SK-N-SH (cell line): ENCODE measurements at regions not wholly inside any gene's neighbourhood (a gene's known extent, or its start where the extent isn't known, plus 50 kb on each side); places are given as distances from the start of the nearest gene placed in this dataset.

Experiments
- CTCF ChIA-PET: fragments of 300-600, 350-600 bp; formaldehyde crosslinking; extraction: SDS; loops from one replicate; lab custom pipeline; 2021; lab: Yijun Ruan, JAX
- POLR2A ChIA-PET: fragments of 350-600 bp; sonication (Branson Sonifier 250); formaldehyde crosslinking; extraction: SDS; loops from one replicate; lab custom pipeline; 2020; ENCODE audit warnings: antibody characterized with exemption, inconsistent platforms; lab: Yijun Ruan, JAX
- DNase-seq: peaks from one replicate; pipeline ENCODE4 v3.0.0; 2012
- H2AFZ ChIP-seq: fragments of 200-600 bp; sonication (generic); 2 replicates; pipeline ENCODE4 v1.8.1; 2016; ENCODE audit warnings: antibody characterized with exemption, mild to moderate bottlenecking, low read depth
- H3F3A ChIP-seq: fragments of 200-600 bp; sonication (generic); replicated peaks from 2 replicates; pipeline ENCODE3; 2016; ENCODE audit warnings: antibody characterized with exemption, mild to moderate bottlenecking; ENCODE audit not compliant: insufficient read depth
- H3K27ac ChIP-seq, 2 experiments: fragments of 200-500 bp in 1 of 2; fragments of 200-600 bp in 1 of 2; sonication (Bioruptor generic) in 1 of 2; sonication (generic), shearing (Covaris generic) in 1 of 2; 2 replicates each; pipeline versions ENCODE4 v1.5.1 to v1.6.1; 2014 to 2016; ENCODE audit warnings: low read depth in 2 of 2, inconsistent platforms in 1 of 2, low read length in 1 of 2, mild to moderate bottlenecking in 1 of 2, mixed read lengths in 1 of 2
- H3K27me3 ChIP-seq: fragments of 200-600 bp; sonication (generic), shearing (Covaris generic); 2 replicates; pipeline ENCODE4 v1.6.1; 2016; ENCODE audit warnings: mixed run types; ENCODE audit not compliant: insufficient read depth
- H3K36me3 ChIP-seq, 2 experiments: fragments of 200-500 bp in 1 of 2; fragments of 200-600 bp in 1 of 2; sonication (Bioruptor generic) in 1 of 2; sonication (generic) in 1 of 2; replicated peaks in 1 of 2; 2 replicates each; pipeline versions ENCODE3 to v1.5.1; 2014 to 2016; ENCODE audit warnings: low read length in 1 of 2, mild to moderate bottlenecking in 1 of 2; ENCODE audit not compliant: insufficient read depth in 2 of 2, control insufficient read depth in 1 of 2
- H3K4me1 ChIP-seq, 2 experiments: fragments of 200-500 bp in 1 of 2; fragments of 200-600 bp in 1 of 2; sonication (Bioruptor generic) in 1 of 2; sonication (generic), shearing (Covaris generic) in 1 of 2; 2 replicates each; pipeline versions ENCODE4 v1.5.1 to v1.6.1; 2014 to 2016; ENCODE audit warnings: low read depth in 1 of 2, low read length in 1 of 2, mixed run types in 1 of 2; ENCODE audit not compliant: insufficient read depth in 2 of 2, control insufficient read depth in 1 of 2
- H3K4me2 ChIP-seq: fragments of 200-600 bp; sonication (generic), shearing (Covaris generic); 2 replicates; pipeline ENCODE4 v1.6.1; 2017; ENCODE audit warnings: mixed run types
- H3K4me3 ChIP-seq, 2 experiments: fragments of 200-500 bp in 1 of 2; fragments of 200-600 bp in 1 of 2; sonication (Bioruptor generic) in 1 of 2; sonication (generic), shearing (Covaris generic) in 1 of 2; 2 replicates each; pipeline versions ENCODE4 v1.5.1 to v1.8.1; 2014 to 2016; ENCODE audit warnings: low read depth in 2 of 2, inconsistent platforms in 1 of 2, low read length in 1 of 2, mild to moderate bottlenecking in 1 of 2, mixed read lengths in 1 of 2, moderate library complexity in 1 of 2
- H3K79me2 ChIP-seq: fragments of 200-600 bp; sonication (generic); 2 replicates; pipeline ENCODE4 v1.8.1; 2017; ENCODE audit warnings: mild to moderate bottlenecking; ENCODE audit not compliant: insufficient read depth
- H3K9ac ChIP-seq: fragments of 200-600 bp; sonication (generic); 2 replicates; pipeline ENCODE4 v1.6.1; 2017; ENCODE audit warnings: mixed run types
- H3K9me2 ChIP-seq: fragments of 200-600 bp; sonication (generic); 2 replicates; pipeline ENCODE4 v1.6.1; 2017; ENCODE audit warnings: mixed run types
- H3K9me3 ChIP-seq: fragments of 200-600 bp; sonication (generic); 2 replicates; pipeline ENCODE4 v1.6.1; 2017; ENCODE audit warnings: mixed run types, mild to moderate bottlenecking, moderate library complexity
- H4K20me1 ChIP-seq: fragments of 200-600 bp; sonication (generic); 2 replicates; pipeline ENCODE4 v1.6.1; 2017; ENCODE audit warnings: mild to moderate bottlenecking, mixed run types; ENCODE audit not compliant: insufficient read depth
- CTCF ChIP-seq: fragments of 200-600 bp; sonication (generic); IDR thresholded peaks from 2 replicates; pipeline ENCODE4 v1.6.1; 2017; ENCODE audit warnings: antibody characterized with exemption, mild to moderate bottlenecking, moderate library complexity
- EZH2phosphoT487 ChIP-seq: fragments of 200-600 bp; sonication (generic); IDR thresholded peaks from 2 replicates; pipeline ENCODE4 v1.6.1; 2017; ENCODE audit warnings: low read depth, mixed run types, mild to moderate bottlenecking, antibody characterized with exemption, moderate library complexity, borderline replicate concordance
- FOSL2 ChIP-seq: IDR thresholded peaks from 2 replicates; pipeline ENCODE4 v1.4.0; 2012; ENCODE audit warnings: low read depth, mild to moderate bottlenecking, moderate library complexity, borderline replicate concordance
- GABPA ChIP-seq: IDR thresholded peaks from 2 replicates; pipeline ENCODE4 v1.4.0; 2012; ENCODE audit warnings: low read depth, mild to moderate bottlenecking
- GATA2 ChIP-seq: sonication (generic); formaldehyde crosslinking; IDR thresholded peaks from 2 replicates; pipeline ENCODE4 v1.5.0; 2020; ENCODE audit warnings: mild to moderate bottlenecking, missing genetic modification reagents
- IRF3 ChIP-seq: fragments of 150-350 bp; IDR thresholded peaks from 2 replicates; pipeline ENCODE4 v1.6.1; 2016; ENCODE audit warnings: mild to moderate bottlenecking, low read depth, low read length
- JUND ChIP-seq: IDR thresholded peaks from 2 replicates; pipeline ENCODE4 v1.4.0; 2012
- MXI1 ChIP-seq: IDR thresholded peaks from 2 replicates; pipeline ENCODE4 v1.6.1; 2012; ENCODE audit warnings: mild to moderate bottlenecking, low read depth, low read length, improper control_type of control experiment
- NFIC ChIP-seq: IDR thresholded peaks from 2 replicates; pipeline ENCODE4 v1.4.0; 2012; ENCODE audit warnings: borderline replicate concordance
- NRF1 ChIP-seq: IDR thresholded peaks from 2 replicates; pipeline ENCODE4 v1.6.1; 2012; ENCODE audit warnings: low read depth, mild to moderate bottlenecking, low read length
- RAD21 ChIP-seq: IDR thresholded peaks from 2 replicates; pipeline ENCODE4 v1.6.1; 2012; ENCODE audit warnings: mild to moderate bottlenecking, low read length
- RCOR1 ChIP-seq: fragments of 150-350 bp; IDR thresholded peaks from 2 replicates; pipeline ENCODE4 v1.6.1; 2017; ENCODE audit warnings: antibody characterized with exemption, low read length
- REST ChIP-seq: IDR thresholded peaks from 2 replicates; pipeline ENCODE4 v1.6.1; 2012; ENCODE audit warnings: mild to moderate bottlenecking, low read depth, low read length, moderate library complexity
- SMC3 ChIP-seq: IDR thresholded peaks from 2 replicates; pipeline ENCODE4 v1.6.1; 2012; ENCODE audit warnings: low read depth, low read length, improper control_type of control experiment
- TCF12 ChIP-seq: IDR thresholded peaks from 2 replicates; pipeline ENCODE4 v1.4.0; 2012
- TEAD4 ChIP-seq: IDR thresholded peaks from 2 replicates; pipeline ENCODE4 v1.4.0; 2012; ENCODE audit warnings: mild to moderate bottlenecking, borderline replicate concordance; ENCODE audit not compliant: insufficient read depth
- USF1 ChIP-seq: IDR thresholded peaks from 2 replicates; pipeline ENCODE4 v1.4.0; 2012; ENCODE audit warnings: low read depth, borderline replicate concordance
- USF2 ChIP-seq: fragments of 150-350 bp; IDR thresholded peaks from 2 replicates; pipeline ENCODE4 v1.6.1; 2017; ENCODE audit warnings: antibody characterized with exemption, low read length, low read depth, borderline replicate concordance
- YY1 ChIP-seq: IDR thresholded peaks from 2 replicates; pipeline ENCODE4 v1.4.0; 2012; ENCODE audit warnings: low read depth, mild to moderate bottlenecking
- WGBS: methylation state at CpG from one replicate; pipeline ENCODE4 v1.1.6; 2017; ENCODE audit warnings: low lambda C conversion rate; 5-methylcytosine and 5-hydroxymethylcytosine counted together

GRCh38 chr10:2919016-2919415, 148.3 kb upstream of the PFKP start:
- Histone ChIP-seq H3K4me1 (no peaks in the 10 kb centered on the region), H4K20me1 (no peaks in the 10 kb centered on the region), H3K4me3 (no peak overlapping the region), H3K9me2 (no peaks in the 10 kb centered on the region), H3F3A (no peaks in the 10 kb centered on the region), H3K79me2 (no peaks in the 10 kb centered on the region), H2AFZ (no peak overlapping the region), H3K9me3 (no peaks in the 10 kb centered on the region), H3K36me3 (no peaks in the 10 kb centered on the region), H3K27me3 (no peaks in the 10 kb centered on the region; the same call in 1 of the 2 replicates), H3K9ac (no peak overlapping the region), H3K4me2 (no peak overlapping the region), H3K27ac (no peak overlapping the region)
- ChIA-PET POLR2A (no interaction called here), CTCF (interaction anchor here (1.0 kb wide), 1 partner anchor 9 kb away, joined by 3 read pairs; no protein-coding TSS in a partner anchor)
- 58% methylated on average over 2 of the region's 2 CpGs for WGBS
- TF ChIP-seq JUND (no peak), RCOR1 (no peak), YY1 (no peak), REST (no peak), NFIC (no peak), RAD21 (no peak), USF2 (no peak), SMC3 (no peak)
- DNase-seq = no peak

GRCh38 chr10:2918489-2918888, 148.9 kb upstream of the PFKP start:
- H3K27ac ChIP-seq = no peak overlapping the region
- no peaks in the 10 kb centered on the region; the same call in 1 of the 2 replicates for H3K27me3 ChIP-seq
- no peaks in the 10 kb centered on the region for H3K9me2 ChIP-seq
- H4K20me1 ChIP-seq = no peaks in the 10 kb centered on the region
- no peak for DNase-seq
- H3K4me2 ChIP-seq = no peak overlapping the region
- CTCF ChIA-PET = interaction anchor here (1.0 kb wide), 1 partner anchor 10 kb away, joined by 3 read pairs; no protein-coding TSS in a partner anchor
- POLR2A ChIA-PET = interaction anchor here (0.6 kb wide), 1 partner anchor 11 kb away, joined by 3 read pairs; no protein-coding TSS in a partner anchor
- no peak overlapping the region for H3K9ac ChIP-seq
- H3K79me2 ChIP-seq = no peaks in the 10 kb centered on the region
- no peak overlapping the region for H3K4me3 ChIP-seq
- WGBS = 50% methylated on average over 1 of the region's 1 CpG
- no peak overlapping the region for H2AFZ ChIP-seq
- H3K9me3 ChIP-seq = no peaks in the 10 kb centered on the region
- H3F3A ChIP-seq = no peaks in the 10 kb centered on the region
- H3K36me3 ChIP-seq = no peaks in the 10 kb centered on the region
- no peaks in the 10 kb centered on the region for H3K4me1 ChIP-seq
- TF ChIP-seq TEAD4 = no peak
- no peak for TF ChIP-seq IRF3
- no peak for TF ChIP-seq SMC3
- TF ChIP-seq NFIC = no peak
- no peak for TF ChIP-seq CTCF
- TF ChIP-seq YY1 = no peak
- no peak for TF ChIP-seq RAD21
- no peak for TF ChIP-seq NRF1
- no peak for TF ChIP-seq EZH2phosphoT487
- no peak for TF ChIP-seq FOSL2
- TF ChIP-seq MXI1 = no peak
- TF ChIP-seq GATA2 (CRISPR knock-in tag) = no peak
- no peak for TF ChIP-seq TCF12
- TF ChIP-seq USF1 = no peak
- no peak for TF ChIP-seq GABPA
